ENCODE measurements at regions not wholly inside any gene's neighbourhood (a gene's known extent, or its start where the extent isn't known, plus 50 kb on each side); places are given as distances from the start of the nearest gene placed in this dataset.

DNA sequence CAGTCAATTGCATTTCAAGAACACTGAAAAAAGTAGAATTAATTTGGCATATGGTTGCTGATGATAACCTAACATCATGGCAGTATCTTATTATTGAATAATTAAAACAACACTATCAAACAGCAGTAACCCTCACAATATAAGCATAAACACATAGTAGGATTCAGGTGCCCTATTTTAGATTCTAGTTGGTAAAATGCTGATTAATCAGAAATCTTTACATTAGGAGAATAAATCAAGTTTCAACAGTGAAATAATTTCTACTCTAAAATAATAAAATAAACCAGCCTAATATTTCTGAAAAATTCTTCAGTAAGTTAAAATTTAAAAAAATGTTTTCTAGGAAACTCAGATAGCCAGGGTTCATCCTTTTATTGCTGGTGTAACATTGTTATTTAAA is 76.4 kb upstream of the NUDT12 start:
- TF ChIP-seq, protein P1, sequence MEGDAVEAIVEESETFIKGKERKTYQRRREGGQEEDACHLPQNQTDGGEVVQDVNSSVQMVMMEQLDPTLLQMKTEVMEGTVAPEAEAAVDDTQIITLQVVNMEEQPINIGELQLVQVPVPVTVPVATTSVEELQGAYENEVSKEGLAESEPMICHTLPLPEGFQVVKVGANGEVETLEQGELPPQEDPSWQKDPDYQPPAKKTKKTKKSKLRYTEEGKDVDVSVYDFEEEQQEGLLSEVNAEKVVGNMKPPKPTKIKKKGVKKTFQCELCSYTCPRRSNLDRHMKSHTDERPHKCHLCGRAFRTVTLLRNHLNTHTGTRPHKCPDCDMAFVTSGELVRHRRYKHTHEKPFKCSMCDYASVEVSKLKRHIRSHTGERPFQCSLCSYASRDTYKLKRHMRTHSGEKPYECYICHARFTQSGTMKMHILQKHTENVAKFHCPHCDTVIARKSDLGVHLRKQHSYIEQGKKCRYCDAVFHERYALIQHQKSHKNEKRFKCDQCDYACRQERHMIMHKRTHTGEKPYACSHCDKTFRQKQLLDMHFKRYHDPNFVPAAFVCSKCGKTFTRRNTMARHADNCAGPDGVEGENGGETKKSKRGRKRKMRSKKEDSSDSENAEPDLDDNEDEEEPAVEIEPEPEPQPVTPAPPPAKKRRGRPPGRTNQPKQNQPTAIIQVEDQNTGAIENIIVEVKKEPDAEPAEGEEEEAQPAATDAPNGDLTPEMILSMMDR (IDR thresholded peaks at IDR 0.05; ENCODE audit: poor library complexity): no peak
- TF ChIP-seq EZH2 (IDR thresholded peaks at IDR 0.05; ENCODE audit: borderline replicate concordance): no peak
- TF ChIP-seq EZH2phosphoT487 (IDR thresholded peaks at IDR 0.05; ENCODE audit: low read depth, severe bottlenecking, unreplicated experiment): no peak
